Trophoblast cell (in vitro differentiated cells and primary cell): ENCODE measurements at regions not wholly inside any gene's neighbourhood (a gene's known extent, or its start where the extent isn't known, plus 50 kb on each side); places are given as distances from the start of the nearest gene placed in this dataset.

Experiments
- DNase-seq, 2 donors: peaks; one replicate each; pipeline ENCODE4 v3.0.0-alpha.2; 2016
- H2AFZ ChIP-seq: 2 replicates; pipeline ENCODE4 v1.6.1; 2013; ENCODE audit warnings: low read length, moderate library complexity, mild to moderate bottlenecking; ENCODE audit not compliant: insufficient read depth, poor library complexity
- H2AK5ac ChIP-seq: 2 replicates; pipeline ENCODE4 v1.6.1; 2013; ENCODE audit warnings: mild to moderate bottlenecking, low read length
- H2BK120ac ChIP-seq: 2 replicates; pipeline ENCODE4 v1.6.1; 2013; ENCODE audit warnings: low read length, mild to moderate bottlenecking, moderate library complexity; ENCODE audit not compliant: insufficient read depth, poor library complexity
- H2BK12ac ChIP-seq: 2 replicates; pipeline ENCODE4 v1.6.1; 2013; ENCODE audit warnings: mild to moderate bottlenecking, low read length, moderate library complexity
- H2BK5ac ChIP-seq: 2 replicates; pipeline ENCODE4 v1.6.1; 2013; ENCODE audit warnings: low read length, low read depth, moderate library complexity, mild to moderate bottlenecking; ENCODE audit not compliant: poor library complexity
- H3K14ac ChIP-seq: 2 replicates; pipeline ENCODE4 v1.6.1; 2013; ENCODE audit warnings: mild to moderate bottlenecking, low read length
- H3K18ac ChIP-seq: 2 replicates; pipeline ENCODE4 v1.6.1; 2013; ENCODE audit warnings: mild to moderate bottlenecking, low read length
- H3K23ac ChIP-seq: 2 replicates; pipeline ENCODE4 v1.6.1; 2013; ENCODE audit warnings: low read length
- H3K27ac ChIP-seq: 2 replicates; pipeline ENCODE4 v1.5.1; 2013; ENCODE audit warnings: low read depth, mild to moderate bottlenecking, inconsistent platforms, low read length, moderate library complexity
- H3K27me3 ChIP-seq: 2 replicates; pipeline ENCODE4 v1.6.1; 2013; ENCODE audit warnings: inconsistent platforms, mild to moderate bottlenecking, low read length, moderate library complexity; ENCODE audit not compliant: insufficient read depth
- H3K36me3 ChIP-seq, 2 experiments: 1 replicate in 1 of 2; 2 replicates in 1 of 2; pipeline ENCODE4 v1.6.1; 2013; ENCODE audit warnings: low read length in 2 of 2, mild to moderate bottlenecking in 2 of 2, moderate library complexity in 1 of 2; ENCODE audit not compliant: insufficient read depth in 2 of 2, control insufficient read depth in 1 of 2
- H3K4ac ChIP-seq: 2 replicates; pipeline ENCODE4 v1.6.1; 2013; ENCODE audit warnings: low read depth, mild to moderate bottlenecking, low read length, moderate library complexity
- H3K4me1 ChIP-seq, 2 experiments: 1 replicate in 1 of 2; 2 replicates in 1 of 2; pipeline ENCODE4 v1.6.1; 2013; ENCODE audit warnings: low read length in 2 of 2, mild to moderate bottlenecking in 2 of 2, moderate library complexity in 1 of 2; ENCODE audit not compliant: insufficient read depth in 2 of 2, control insufficient read depth in 1 of 2
- H3K4me2 ChIP-seq: 2 replicates; pipeline ENCODE4 v1.6.1; 2013; ENCODE audit warnings: inconsistent platforms, mild to moderate bottlenecking, low read length, moderate library complexity
- H3K4me3 ChIP-seq: 2 replicates; pipeline ENCODE4 v1.5.1; 2013; ENCODE audit warnings: mild to moderate bottlenecking, low read depth, low read length, inconsistent platforms
- H3K79me1 ChIP-seq: one replicate; pipeline ENCODE4 v1.6.1; 2013; ENCODE audit warnings: low read length
- H3K79me2 ChIP-seq: 2 replicates; pipeline ENCODE4 v1.6.1; 2013; ENCODE audit warnings: low read length, mild to moderate bottlenecking; ENCODE audit not compliant: control insufficient read depth, insufficient read depth, poor library complexity
- H3K9ac ChIP-seq: 2 replicates; pipeline ENCODE4 v1.6.1; 2013; ENCODE audit warnings: mild to moderate bottlenecking, low read length
- H3K9me3 ChIP-seq: 2 replicates; pipeline ENCODE4 v1.6.1; 2013; ENCODE audit warnings: low read depth, mild to moderate bottlenecking, control low read depth, inconsistent platforms, low read length; ENCODE audit not compliant: insufficient read depth
- H4K12ac ChIP-seq: 2 replicates; pipeline ENCODE4 v1.6.1; 2013; ENCODE audit warnings: low read depth, mild to moderate bottlenecking, low read length, moderate library complexity
- H4K8ac ChIP-seq: 2 replicates; pipeline ENCODE4 v1.6.1; 2013; ENCODE audit warnings: low read depth, mild to moderate bottlenecking, low read length, moderate library complexity
- H4K91ac ChIP-seq: one replicate; pipeline ENCODE4 v1.6.1; 2013; ENCODE audit warnings: low read depth, mild to moderate bottlenecking, low read length, moderate library complexity
- WGBS: extraction: QIAGEN DNeasy Blood & Tissue Kit; methylation state at CpG from one replicate; pipeline ENCODE4 v1.1.7; 2013; ENCODE audit warnings: missing lambda C conversion rate; ENCODE audit not compliant: insufficient read length, insufficient coverage; ENCODE audit errors: extremely low coverage; 5-methylcytosine and 5-hydroxymethylcytosine counted together

GRCh38 chr1:24252185-24252780 is 65.2 kb upstream of the IFNLR1 start:
- no peaks in the 10 kb centered on the region for H3K36me3 ChIP-seq
- H4K91ac ChIP-seq, result no peak overlapping the region
- H3K79me2 ChIP-seq, result no peaks in the 10 kb centered on the region
- no peaks in the 10 kb centered on the region for H3K27me3 ChIP-seq
- no peaks in the 10 kb centered on the region for H3K9me3 ChIP-seq
- no peak overlapping the region for H2BK5ac ChIP-seq
- H4K12ac ChIP-seq, result no peak overlapping the region
- no peak overlapping the region for H4K8ac ChIP-seq
- no CpG with 5 or more reads among the region's 2 CpGs for WGBS
- no peaks in the 10 kb centered on the region for H3K79me1 ChIP-seq
- no peak overlapping the region for H3K27ac ChIP-seq
- no peak overlapping the region for H3K14ac ChIP-seq
- no peak overlapping the region for H3K9ac ChIP-seq
- no peak overlapping the region for H2AFZ ChIP-seq
- no peak overlapping the region for H2AK5ac ChIP-seq
- H2BK12ac ChIP-seq, result no peak overlapping the region
- no peak overlapping the region for H3K4me3 ChIP-seq
- H3K23ac ChIP-seq, result no peak overlapping the region
- H3K4ac ChIP-seq, result no peak overlapping the region
- H3K18ac ChIP-seq, result no peak overlapping the region
- no peaks in the 10 kb centered on the region for H3K4me1 ChIP-seq
- no peak overlapping the region for H2BK120ac ChIP-seq
- H3K4me2 ChIP-seq, result no peak overlapping the region
- no peak for DNase-seq

- Histone ChIP-seq H4K8ac (no peak overlapping the region), H4K12ac (no peak overlapping the region), H3K4me2 (no peak overlapping the region), H3K27me3 (no peaks in the 10 kb centered on the region), H2BK5ac (no peak overlapping the region), H2AK5ac (no peak overlapping the region), H3K9me3 (no peaks in the 10 kb centered on the region), H3K4me3 (no peak overlapping the region), H3K79me1 (no peaks in the 10 kb centered on the region), H4K91ac (no peak overlapping the region), H3K9ac (no peak overlapping the region), H3K4me1 (no peaks in the 10 kb centered on the region), H3K4ac (no peak overlapping the region), H3K23ac (no peak overlapping the region), H3K14ac (no peak overlapping the region), H3K27ac (no peak overlapping the region), H3K36me3 (no peaks in the 10 kb centered on the region), H3K79me2 (no peaks in the 10 kb centered on the region), H3K18ac (no peak overlapping the region), H2AFZ (no peak overlapping the region), H2BK120ac (no peak overlapping the region), H2BK12ac (no peak overlapping the region)
- DNase-seq, result no peak
- WGBS, result no CpG with 5 or more reads among the region's 2 CpGs
These were observed 64.4 kb upstream of the IFNLR1 start for GRCh38 chr1:24251501-24251900.

DNA sequence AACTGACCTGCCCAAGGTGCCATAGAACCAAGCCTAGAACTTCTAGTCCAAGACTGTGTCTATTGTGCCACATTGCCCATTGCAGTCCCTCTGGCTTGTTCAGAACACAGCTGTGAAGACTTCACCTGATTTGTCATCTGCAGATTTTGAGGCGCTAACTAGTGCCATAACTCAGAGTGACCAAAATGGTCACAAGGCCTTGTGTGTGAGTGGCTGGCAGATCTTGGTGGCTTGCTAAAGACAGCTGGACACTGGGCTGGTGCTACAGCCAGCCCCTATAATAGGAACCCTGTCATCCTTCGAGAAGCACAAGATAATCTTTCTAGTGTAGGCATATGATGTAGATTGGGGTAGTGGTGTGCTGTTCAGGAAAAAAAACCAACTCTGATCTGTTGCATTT is 63.7 kb upstream of the IFNLR1 start:
- no peak overlapping the region for H4K12ac ChIP-seq
- no peak overlapping the region for H3K18ac ChIP-seq
- H3K4me2 ChIP-seq, result no peak overlapping the region
- no peak overlapping the region for H3K23ac ChIP-seq
- H3K27ac ChIP-seq, result no peak overlapping the region
- no peak overlapping the region for H2AFZ ChIP-seq
- no peaks in the 10 kb centered on the region for H3K79me1 ChIP-seq
- no peak overlapping the region for H2BK120ac ChIP-seq
- H4K91ac ChIP-seq, result no peak overlapping the region
- H3K9ac ChIP-seq, result no peak overlapping the region
- no peak overlapping the region for H3K4ac ChIP-seq
- DNase-seq, result no peak
- no peaks in the 10 kb centered on the region for H3K27me3 ChIP-seq
- H3K4me3 ChIP-seq, result no peak overlapping the region
- H3K4me1 ChIP-seq, result no peaks in the 10 kb centered on the region
- no peaks in the 10 kb centered on the region for H3K79me2 ChIP-seq
- H2AK5ac ChIP-seq, result no peak overlapping the region
- H4K8ac ChIP-seq, result no peak overlapping the region
- no peak overlapping the region for H2BK5ac ChIP-seq
- H3K14ac ChIP-seq, result no peak overlapping the region
- H3K9me3 ChIP-seq, result no peaks in the 10 kb centered on the region
- WGBS, result no CpG with 5 or more reads among the region's 2 CpGs
- H3K36me3 ChIP-seq, result no peaks in the 10 kb centered on the region
- no peak overlapping the region for H2BK12ac ChIP-seq

DNA sequence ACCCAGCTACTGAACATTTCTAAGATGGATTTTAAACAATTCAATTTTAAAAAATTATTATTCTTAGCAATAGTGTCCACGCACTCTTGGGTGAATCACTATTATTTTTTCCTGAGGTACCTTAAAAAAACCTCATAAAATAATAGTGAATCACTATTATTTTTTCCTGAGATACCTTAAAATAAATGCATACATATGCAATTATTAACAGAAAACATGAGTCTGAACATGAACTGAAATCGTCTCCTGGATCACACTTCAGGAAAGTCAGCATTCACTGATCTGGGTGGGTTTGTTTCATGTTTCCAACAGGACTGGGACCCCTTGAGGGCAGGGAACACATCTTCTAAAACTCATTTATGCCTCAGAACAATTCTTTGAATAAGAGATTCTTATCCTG is 63.1 kb upstream of the IFNLR1 start:
- no peak overlapping the region for H3K9ac ChIP-seq
- no peaks in the 10 kb centered on the region for H3K4me1 ChIP-seq
- no peak overlapping the region for H2AK5ac ChIP-seq
- H4K12ac ChIP-seq, result no peak overlapping the region
- no peak overlapping the region for H2AFZ ChIP-seq
- H2BK5ac ChIP-seq, result no peak overlapping the region
- no peak overlapping the region for H3K4me2 ChIP-seq
- no peaks in the 10 kb centered on the region for H3K36me3 ChIP-seq
- DNase-seq, result no peak
- no peak overlapping the region for H3K27ac ChIP-seq
- no peaks in the 10 kb centered on the region for H3K79me1 ChIP-seq
- no peak overlapping the region for H3K4ac ChIP-seq
- no peak overlapping the region for H3K4me3 ChIP-seq
- no CpG with 5 or more reads among the region's 2 CpGs for WGBS
- H2BK12ac ChIP-seq, result no peak overlapping the region
- no peaks in the 10 kb centered on the region for H3K79me2 ChIP-seq
- no peak overlapping the region for H3K14ac ChIP-seq
- no peaks in the 10 kb centered on the region for H3K9me3 ChIP-seq
- H3K23ac ChIP-seq, result no peak overlapping the region
- no peak overlapping the region for H4K8ac ChIP-seq
- no peaks in the 10 kb centered on the region for H3K27me3 ChIP-seq
- no peak overlapping the region for H4K91ac ChIP-seq
- no peak overlapping the region for H2BK120ac ChIP-seq
- no peak overlapping the region for H3K18ac ChIP-seq
